HEK293 (cell line): ENCODE measurements at regions not wholly inside any gene's neighbourhood (a gene's known extent, or its start where the extent isn't known, plus 50 kb on each side); places are given as distances from the start of the nearest gene placed in this dataset.

Source experiments
- BCL11B ChIP-seq: fragments of 450-650 bp; formaldehyde crosslinking; IDR thresholded peaks from 2 replicates; pipeline ENCODE4 v1.5.1; 2016; ENCODE audit warnings: low read depth, missing biosample characterization, missing genetic modification characterization
- CTCF ChIP-seq: fragments of 450-650 bp; formaldehyde crosslinking; IDR thresholded peaks from 2 replicates; pipeline ENCODE4 v1.5.1; 2016; ENCODE audit warnings: missing biosample characterization, missing genetic modification characterization
- GLIS1 ChIP-seq: fragments of 450-650 bp; formaldehyde crosslinking; IDR thresholded peaks from 2 replicates; pipeline ENCODE4 v1.5.1; 2016; ENCODE audit warnings: missing biosample characterization, missing genetic modification characterization
- HOXA7 ChIP-seq: sonication (generic); formaldehyde crosslinking; IDR thresholded peaks from 2 replicates; pipeline ENCODE4 v1.8.1; 2022; ENCODE audit warnings: missing genetic modification reagents, borderline replicate concordance
- KLF8 ChIP-seq: fragments of 450-650 bp; formaldehyde crosslinking; IDR thresholded peaks from 2 replicates; pipeline ENCODE4 v1.5.1; 2016; ENCODE audit warnings: missing biosample characterization, missing genetic modification characterization
- KLF9 ChIP-seq: fragments of 450-650 bp; formaldehyde crosslinking; IDR thresholded peaks from 2 replicates; pipeline ENCODE4 v1.5.1; 2016; ENCODE audit warnings: missing biosample characterization, missing genetic modification characterization, low read depth
- TRIM28 ChIP-seq: IDR thresholded peaks from 2 replicates; pipeline ENCODE4 v1.6.1; 2011; ENCODE audit warnings: low read length, control low read depth, borderline replicate concordance
- YY2 ChIP-seq: fragments of 450-650 bp; formaldehyde crosslinking; IDR thresholded peaks from 2 replicates; pipeline ENCODE4 v1.5.1; 2016; ENCODE audit warnings: missing biosample characterization, missing genetic modification characterization
- ZBTB8A ChIP-seq: fragments of 450-650 bp; formaldehyde crosslinking; IDR thresholded peaks from 2 replicates; pipeline ENCODE4 v1.5.1; 2016; ENCODE audit warnings: missing biosample characterization, missing genetic modification characterization
- ZFP37 ChIP-seq: fragments of 450-650 bp; formaldehyde crosslinking; IDR thresholded peaks from 2 replicates; pipeline ENCODE4 v1.5.1; 2016; ENCODE audit warnings: missing biosample characterization, missing genetic modification characterization
- ZFP69B ChIP-seq: fragments of 450-650 bp; formaldehyde crosslinking; IDR thresholded peaks from 2 replicates; pipeline ENCODE4 v1.5.1; 2016; ENCODE audit warnings: missing biosample characterization, missing genetic modification characterization
- ZNF140 ChIP-seq: fragments of 450-650 bp; formaldehyde crosslinking; IDR thresholded peaks from 2 replicates; pipeline ENCODE4 v1.5.1; 2016; ENCODE audit warnings: missing biosample characterization, missing genetic modification characterization
- ZNF202 ChIP-seq: fragments of 450-650 bp; formaldehyde crosslinking; IDR thresholded peaks from 2 replicates; pipeline ENCODE4 v1.5.1; 2016; ENCODE audit warnings: missing biosample characterization, missing genetic modification characterization, borderline replicate concordance
- ZNF214 ChIP-seq: fragments of 450-650 bp; formaldehyde crosslinking; IDR thresholded peaks from 2 replicates; pipeline ENCODE4 v1.5.1; 2017; ENCODE audit warnings: missing biosample characterization, mild to moderate bottlenecking, missing genetic modification characterization, borderline replicate concordance
- ZNF280C ChIP-seq: fragments of 450-650 bp; formaldehyde crosslinking; IDR thresholded peaks from 2 replicates; pipeline ENCODE4 v1.5.1; 2016; ENCODE audit warnings: missing biosample characterization, missing genetic modification characterization
- ZNF280D ChIP-seq: fragments of 450-650 bp; formaldehyde crosslinking; IDR thresholded peaks from 2 replicates; pipeline ENCODE4 v1.5.1; 2016; ENCODE audit warnings: missing biosample characterization, missing genetic modification characterization
- ZNF404 ChIP-seq: fragments of 450-650 bp; formaldehyde crosslinking; IDR thresholded peaks from 2 replicates; pipeline ENCODE4 v1.5.1; 2017; ENCODE audit warnings: missing biosample characterization, missing genetic modification characterization
- ZNF426 ChIP-seq: fragments of 450-650 bp; formaldehyde crosslinking; IDR thresholded peaks from 2 replicates; pipeline ENCODE4 v1.5.1; 2017; ENCODE audit warnings: missing biosample characterization, missing genetic modification characterization, mild to moderate bottlenecking, inconsistent platforms, moderate library complexity
- ZNF433 ChIP-seq: fragments of 450-650 bp; formaldehyde crosslinking; IDR thresholded peaks from 2 replicates; pipeline ENCODE4 v1.5.1; 2016; ENCODE audit warnings: missing biosample characterization, missing genetic modification characterization, low read depth
- ZNF48 ChIP-seq: fragments of 450-650 bp; formaldehyde crosslinking; IDR thresholded peaks from 2 replicates; pipeline ENCODE4 v1.5.1; 2016; ENCODE audit warnings: missing biosample characterization, missing genetic modification characterization
- ZNF560 ChIP-seq: fragments of 450-650 bp; formaldehyde crosslinking; IDR thresholded peaks from 2 replicates; pipeline ENCODE4 v1.5.1; 2017; ENCODE audit warnings: missing biosample characterization, missing genetic modification characterization, borderline replicate concordance
- ZNF623 ChIP-seq: fragments of 450-650 bp; formaldehyde crosslinking; IDR thresholded peaks from 2 replicates; pipeline ENCODE4 v1.5.1; 2016; ENCODE audit warnings: missing biosample characterization, missing genetic modification characterization
- ZNF670 ChIP-seq: fragments of 450-650 bp; formaldehyde crosslinking; IDR thresholded peaks from 2 replicates; pipeline ENCODE4 v1.5.1; 2016; ENCODE audit warnings: missing biosample characterization, missing genetic modification characterization, low read depth
- ZNF692 ChIP-seq: fragments of 450-650 bp; formaldehyde crosslinking; IDR thresholded peaks from 2 replicates; pipeline ENCODE4 v1.5.1; 2016; ENCODE audit warnings: missing biosample characterization, missing genetic modification characterization
- TF ChIP-seq, protein P1 (sequence below): fragments of 450-650 bp; formaldehyde crosslinking; IDR thresholded peaks from 2 replicates; pipeline ENCODE4 v1.5.1; 2017; ENCODE audit warnings: missing biosample characterization, missing genetic modification characterization
- TF ChIP-seq, protein P2 (sequence below): fragments of 450-650 bp; formaldehyde crosslinking; IDR thresholded peaks from 2 replicates; pipeline ENCODE4 v1.5.1; 2016; ENCODE audit warnings: missing biosample characterization, missing genetic modification characterization, low read depth
- TF ChIP-seq, protein P3 (sequence below): fragments of 450-650 bp; IDR thresholded peaks from 2 replicates; pipeline ENCODE4 v1.5.1; 2018; ENCODE audit warnings: missing biosample characterization, missing genetic modification characterization

DNA sequence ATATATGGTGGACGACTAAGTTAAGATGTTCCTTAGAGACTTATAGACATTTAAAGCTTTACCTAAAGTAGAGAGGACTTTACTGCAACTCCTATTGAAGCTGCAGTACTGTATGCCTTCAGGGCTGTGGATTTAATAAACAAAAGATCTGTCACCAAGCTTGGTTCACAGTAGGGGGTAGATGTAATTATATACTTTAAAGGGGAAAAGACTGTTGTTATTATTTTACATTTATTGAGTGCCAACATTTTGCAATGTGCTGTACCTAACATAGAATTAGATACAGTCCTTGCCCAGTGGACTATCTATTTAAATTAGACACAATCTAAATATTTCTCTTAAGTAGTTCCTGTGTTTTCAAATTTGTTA lies 67.2 kb downstream of the SLIT2 start (continued):
- TF ChIP-seq ZNF202 (tag by site-specific recombination) (no peak), ZNF433 (no peak), ZNF670 (tag by site-specific recombination) (no peak), ZNF560 (tag by site-specific recombination) (no peak), ZBTB8A (no peak), ZNF623 (no peak), ZNF404 (tag by site-specific recombination) (no peak), HOXA7 (CRISPR knock-in tag) (no peak), ZFP37 (tag by site-specific recombination) (no peak), ZNF426 (tag by site-specific recombination) (no peak), BCL11B (tag by site-specific recombination) (no peak), ZNF692 (tag by site-specific recombination) (peak; percentile 30; the same call in 1 of the 2 replicates), GLIS1 (peak; percentile 70), ZNF280D (no peak), TRIM28 (peak; percentile 31; the same call in 1 of the 2 replicates), KLF9 (tag by site-specific recombination) (no peak), YY2 (tag by site-specific recombination) (no peak), ZNF214 (tag by site-specific recombination) (no peak), ZNF280C (tag by site-specific recombination) (no peak), ZNF48 (tag by site-specific recombination) (no peak), ZFP69B (no peak), KLF8 (tag by site-specific recombination) (no peak), ZNF140 (tag by site-specific recombination) (no peak), CTCF (tag by site-specific recombination) (no peak)
- TF ChIP-seq, protein P1, sequence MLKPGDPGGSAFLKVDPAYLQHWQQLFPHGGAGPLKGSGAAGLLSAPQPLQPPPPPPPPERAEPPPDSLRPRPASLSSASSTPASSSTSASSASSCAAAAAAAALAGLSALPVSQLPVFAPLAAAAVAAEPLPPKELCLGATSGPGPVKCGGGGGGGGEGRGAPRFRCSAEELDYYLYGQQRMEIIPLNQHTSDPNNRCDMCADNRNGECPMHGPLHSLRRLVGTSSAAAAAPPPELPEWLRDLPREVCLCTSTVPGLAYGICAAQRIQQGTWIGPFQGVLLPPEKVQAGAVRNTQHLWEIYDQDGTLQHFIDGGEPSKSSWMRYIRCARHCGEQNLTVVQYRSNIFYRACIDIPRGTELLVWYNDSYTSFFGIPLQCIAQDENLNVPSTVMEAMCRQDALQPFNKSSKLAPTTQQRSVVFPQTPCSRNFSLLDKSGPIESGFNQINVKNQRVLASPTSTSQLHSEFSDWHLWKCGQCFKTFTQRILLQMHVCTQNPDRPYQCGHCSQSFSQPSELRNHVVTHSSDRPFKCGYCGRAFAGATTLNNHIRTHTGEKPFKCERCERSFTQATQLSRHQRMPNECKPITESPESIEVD (tag by site-specific recombination) = peak; percentile 83
- TF ChIP-seq, protein P2, sequence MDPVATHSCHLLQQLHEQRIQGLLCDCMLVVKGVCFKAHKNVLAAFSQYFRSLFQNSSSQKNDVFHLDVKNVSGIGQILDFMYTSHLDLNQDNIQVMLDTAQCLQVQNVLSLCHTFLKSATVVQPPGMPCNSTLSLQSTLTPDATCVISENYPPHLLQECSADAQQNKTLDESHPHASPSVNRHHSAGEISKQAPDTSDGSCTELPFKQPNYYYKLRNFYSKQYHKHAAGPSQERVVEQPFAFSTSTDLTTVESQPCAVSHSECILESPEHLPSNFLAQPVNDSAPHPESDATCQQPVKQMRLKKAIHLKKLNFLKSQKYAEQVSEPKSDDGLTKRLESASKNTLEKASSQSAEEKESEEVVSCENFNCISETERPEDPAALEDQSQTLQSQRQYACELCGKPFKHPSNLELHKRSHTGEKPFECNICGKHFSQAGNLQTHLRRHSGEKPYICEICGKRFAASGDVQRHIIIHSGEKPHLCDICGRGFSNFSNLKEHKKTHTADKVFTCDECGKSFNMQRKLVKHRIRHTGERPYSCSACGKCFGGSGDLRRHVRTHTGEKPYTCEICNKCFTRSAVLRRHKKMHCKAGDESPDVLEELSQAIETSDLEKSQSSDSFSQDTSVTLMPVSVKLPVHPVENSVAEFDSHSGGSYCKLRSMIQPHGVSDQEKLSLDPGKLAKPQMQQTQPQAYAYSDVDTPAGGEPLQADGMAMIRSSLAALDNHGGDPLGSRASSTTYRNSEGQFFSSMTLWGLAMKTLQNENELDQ (tag by site-specific recombination) = no peak
- TF ChIP-seq, protein P3, sequence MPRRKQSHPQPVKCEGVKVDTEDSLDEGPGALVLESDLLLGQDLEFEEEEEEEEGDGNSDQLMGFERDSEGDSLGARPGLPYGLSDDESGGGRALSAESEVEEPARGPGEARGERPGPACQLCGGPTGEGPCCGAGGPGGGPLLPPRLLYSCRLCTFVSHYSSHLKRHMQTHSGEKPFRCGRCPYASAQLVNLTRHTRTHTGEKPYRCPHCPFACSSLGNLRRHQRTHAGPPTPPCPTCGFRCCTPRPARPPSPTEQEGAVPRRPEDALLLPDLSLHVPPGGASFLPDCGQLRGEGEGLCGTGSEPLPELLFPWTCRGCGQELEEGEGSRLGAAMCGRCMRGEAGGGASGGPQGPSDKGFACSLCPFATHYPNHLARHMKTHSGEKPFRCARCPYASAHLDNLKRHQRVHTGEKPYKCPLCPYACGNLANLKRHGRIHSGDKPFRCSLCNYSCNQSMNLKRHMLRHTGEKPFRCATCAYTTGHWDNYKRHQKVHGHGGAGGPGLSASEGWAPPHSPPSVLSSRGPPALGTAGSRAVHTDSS (tag by site-specific recombination) = no peak
